IMR-90 (cell line): ENCODE measurements at regions not wholly inside any gene's neighbourhood (a gene's known extent, or its start where the extent isn't known, plus 50 kb on each side); places are given as distances from the start of the nearest gene placed in this dataset.

ENCODE experiments used
- ATAC-seq: fragments of 200-7000 bp; cut with Tn5 transposase; 2 replicates; pipeline ENCODE4 v1.9.1; 2020; ENCODE audit warnings: low read depth, mild to moderate bottlenecking, moderate library complexity
- BruUV-seq: library from RNA; stranded (reverse); fragments of 400-500 nt; replicated peaks from 2 replicates; lab custom pipeline; 2021; lab: Mats Ljungman, UMichigan
- CTCF ChIA-PET: fragments of 300-600 bp; formaldehyde crosslinking; extraction: SDS; loops from one replicate; lab custom pipeline; 2021; ENCODE audit warnings: antibody characterized with exemption; lab: Yijun Ruan, JAX
- POLR2A ChIA-PET: fragments of 300-600 bp; sonication (Branson Sonifier 250); formaldehyde crosslinking; loops from one replicate; lab custom pipeline; 2022; ENCODE audit warnings: antibody characterized with exemption; ENCODE audit not compliant: unreplicated experiment; lab: Charles Lee
- DNase-seq: peaks from one replicate; pipeline ENCODE4 v3.0.0; 2013
- H2AFZ ChIP-seq: replicated peaks from 2 replicates; pipeline ENCODE3; 2013; ENCODE audit warnings: low read length, mild to moderate bottlenecking; ENCODE audit not compliant: poor library complexity
- H2AK5ac ChIP-seq: 2 replicates; pipeline ENCODE4 v1.6.1; 2013; ENCODE audit warnings: low read depth, low read length, inconsistent platforms
- H2AK9ac ChIP-seq: replicated peaks from 2 replicates; pipeline ENCODE3; 2013; ENCODE audit warnings: mild to moderate bottlenecking, low read depth, low read length, moderate library complexity; ENCODE audit not compliant: poor library complexity
- H2BK120ac ChIP-seq: 2 replicates; pipeline ENCODE4 v1.6.1; 2013; ENCODE audit warnings: low read depth, low read length, inconsistent platforms
- H2BK15ac ChIP-seq: 3 replicates; pipeline ENCODE4 v1.6.1; 2013; ENCODE audit warnings: low read depth, low read length, inconsistent platforms
- H2BK20ac ChIP-seq: 2 replicates; pipeline ENCODE4 v1.6.1; 2013; ENCODE audit warnings: low read depth, mild to moderate bottlenecking, inconsistent platforms, low read length, moderate library complexity
- H2BK5ac ChIP-seq: 2 replicates; pipeline ENCODE4 v1.6.1; 2013; ENCODE audit warnings: mild to moderate bottlenecking, low read depth, low read length, inconsistent platforms; ENCODE audit not compliant: poor library complexity, severe bottlenecking
- H3K14ac ChIP-seq: replicated peaks from 2 replicates; pipeline ENCODE4 v1.6.1; 2013; ENCODE audit warnings: low read depth, low read length, inconsistent platforms
- H3K18ac ChIP-seq: 2 replicates; pipeline ENCODE4 v1.6.1; 2013; ENCODE audit warnings: low read depth, low read length, control low read depth
- H3K23ac ChIP-seq: 2 replicates; pipeline ENCODE4 v1.6.1; 2013; ENCODE audit warnings: low read depth, low read length, inconsistent platforms
- H3K27ac ChIP-seq: 2 replicates; pipeline ENCODE4 v1.5.1; 2013; ENCODE audit warnings: mild to moderate bottlenecking, control low read depth, low read length; ENCODE audit not compliant: insufficient read depth
- H3K27me3 ChIP-seq: 2 replicates; pipeline ENCODE4 v1.6.1; 2013; ENCODE audit warnings: low read length; ENCODE audit not compliant: control insufficient read depth, insufficient read depth
- H3K36me3 ChIP-seq: 2 replicates; pipeline ENCODE4 v1.6.1; 2013; ENCODE audit warnings: low read length, mixed read lengths; ENCODE audit not compliant: control insufficient read depth, insufficient read depth
- H3K4ac ChIP-seq: 2 replicates; pipeline ENCODE4 v1.6.1; 2013; ENCODE audit warnings: low read depth, low read length, inconsistent platforms
- H3K4me1 ChIP-seq: 2 replicates; pipeline ENCODE4 v1.6.1; 2013; ENCODE audit warnings: low read length, mixed read lengths; ENCODE audit not compliant: control insufficient read depth, insufficient read depth
- H3K4me2 ChIP-seq: 2 replicates; pipeline ENCODE4 v1.6.1; 2013; ENCODE audit warnings: low read depth, mild to moderate bottlenecking, control low read depth, low read length, moderate library complexity
- H3K4me3 ChIP-seq: 2 replicates; pipeline ENCODE4 v1.5.1; 2013; ENCODE audit warnings: low read depth, mild to moderate bottlenecking, control low read depth, low read length, moderate library complexity; ENCODE audit not compliant: insufficient read depth
- H3K56ac ChIP-seq: 2 replicates; pipeline ENCODE4 v1.6.1; 2013; ENCODE audit warnings: low read length, inconsistent platforms; ENCODE audit not compliant: insufficient read depth; ENCODE audit errors: extremely low read depth
- H3K79me1 ChIP-seq, 2 experiments: 2 replicates each; pipeline ENCODE4 v1.6.1; 2013; ENCODE audit warnings: low read length in 2 of 2, inconsistent platforms in 1 of 2, low read depth in 1 of 2
- H3K9ac ChIP-seq: 2 replicates; pipeline ENCODE4 v1.6.1; 2013; ENCODE audit warnings: low read depth, low read length, control low read depth
- H3K9me1 ChIP-seq: 2 replicates; pipeline ENCODE4 v1.6.1; 2013; ENCODE audit warnings: low read length, inconsistent platforms; ENCODE audit not compliant: insufficient read depth
- H3K9me3 ChIP-seq: 2 replicates; pipeline ENCODE4 v1.6.1; 2013; ENCODE audit warnings: low read length; ENCODE audit not compliant: control insufficient read depth, insufficient read depth
- H4K20me1 ChIP-seq: 2 replicates; pipeline ENCODE4 v1.6.1; 2013; ENCODE audit warnings: low read length, inconsistent platforms; ENCODE audit not compliant: insufficient read depth
- H4K5ac ChIP-seq: 2 replicates; pipeline ENCODE4 v1.6.1; 2013; ENCODE audit warnings: mild to moderate bottlenecking, low read depth, low read length, control low read depth
- H4K8ac ChIP-seq, 2 experiments: 2 replicates each; pipeline ENCODE4 v1.6.1; 2013; ENCODE audit warnings: low read depth in 2 of 2, low read length in 2 of 2, control low read depth in 1 of 2, inconsistent platforms in 1 of 2
- H4K91ac ChIP-seq: 2 replicates; pipeline ENCODE4 v1.6.1; 2013; ENCODE audit warnings: low read depth, low read length, inconsistent platforms; ENCODE audit not compliant: insufficient read depth
- BHLHE40 ChIP-seq: fragments of 150-350 bp; IDR thresholded peaks from 2 replicates; pipeline ENCODE4 v1.6.1; 2016; ENCODE audit warnings: mild to moderate bottlenecking, low read depth, low read length
- CEBPB ChIP-seq: IDR thresholded peaks from 2 replicates; pipeline ENCODE4 v1.6.1; 2012; ENCODE audit warnings: low read depth, low read length, improper control_type of control experiment
- CHD1 ChIP-seq: IDR thresholded peaks from 2 replicates; pipeline ENCODE4 v1.6.1; 2012; ENCODE audit warnings: low read depth, low read length, improper control_type of control experiment
- CTCF ChIP-seq: conservative IDR thresholded peaks from 2 replicates; pipeline ENCODE4 v1.5.1; 2012; ENCODE audit warnings: mild to moderate bottlenecking, low read depth, low read length, improper control_type of control experiment
- ELK1 ChIP-seq: fragments of 150-350 bp; IDR thresholded peaks from 2 replicates; pipeline ENCODE4 v1.6.1; 2016; ENCODE audit warnings: low read depth, mild to moderate bottlenecking, low read length, moderate library complexity, borderline replicate concordance
- FOS ChIP-seq: fragments of 150-350 bp; IDR thresholded peaks from 2 replicates; pipeline ENCODE4 v1.6.1; 2016; ENCODE audit warnings: low read depth, low read length
- MAFK ChIP-seq: IDR thresholded peaks from 2 replicates; pipeline ENCODE4 v1.6.1; 2012; ENCODE audit warnings: low read depth, low read length, improper control_type of control experiment
- MAZ ChIP-seq: IDR thresholded peaks from 2 replicates; pipeline ENCODE4 v1.6.1; 2012; ENCODE audit warnings: low read depth, mild to moderate bottlenecking, low read length, improper control_type of control experiment, moderate library complexity, borderline replicate concordance
- MXI1 ChIP-seq: IDR thresholded peaks from 2 replicates; pipeline ENCODE4 v1.6.1; 2012; ENCODE audit warnings: low read depth, mild to moderate bottlenecking, low read length, moderate library complexity, borderline replicate concordance
- NFE2L2 ChIP-seq: fragments of 150-350 bp; IDR thresholded peaks from 2 replicates; pipeline ENCODE4 v1.6.1; 2016; ENCODE audit warnings: low read depth, mild to moderate bottlenecking, low read length
- POLR2A ChIP-seq: IDR thresholded peaks from 2 replicates; pipeline ENCODE4 v1.6.1; 2012; ENCODE audit warnings: mild to moderate bottlenecking, low read depth, low read length
- RAD21 ChIP-seq: IDR thresholded peaks from 2 replicates; pipeline ENCODE4 v1.6.1; 2012; ENCODE audit warnings: low read length, improper control_type of control experiment
- RCOR1 ChIP-seq: IDR thresholded peaks from 2 replicates; pipeline ENCODE4 v1.6.1; 2012; ENCODE audit warnings: mild to moderate bottlenecking, low read length, improper control_type of control experiment; ENCODE audit not compliant: insufficient replicate concordance
- RFX5 ChIP-seq: IDR thresholded peaks from 2 replicates; pipeline ENCODE4 v1.8.0; 2012; ENCODE audit warnings: low read depth, mild to moderate bottlenecking, low read length, moderate library complexity
- SMC3 ChIP-seq: fragments of 150-350 bp; IDR thresholded peaks from 2 replicates; pipeline ENCODE4 v1.6.1; 2016; ENCODE audit warnings: low read depth, mild to moderate bottlenecking, antibody characterized with exemption, low read length, moderate library complexity
- USF2 ChIP-seq: fragments of 150-350 bp; IDR thresholded peaks from 2 replicates; pipeline ENCODE4 v1.6.1; 2017; ENCODE audit warnings: mild to moderate bottlenecking, antibody characterized with exemption, low read length, low read depth
- WGBS, 2 experiments: methylation state at CpG; one replicate each; pipeline versions ENCODE4 v1.1.5 to v1.1.7; 2013; ENCODE audit warnings: missing lambda C conversion rate in 2 of 2; ENCODE audit not compliant: insufficient read length in 1 of 2; ENCODE audit errors: extremely low coverage in 2 of 2; 5-methylcytosine and 5-hydroxymethylcytosine counted together
- dilution Hi-C: fragments of 300-500 bp; cut with HindIII; formaldehyde crosslinking; loops from one replicate; pipeline ENCODE4 v1.14.3; 2018; ENCODE audit warnings: low sequenced_read_pairs; ENCODE audit not compliant: unreplicated experiment
- in situ Hi-C: fragments of 300-500 bp; cut with MboI; formaldehyde crosslinking; loops from 3 replicates; pipeline ENCODE4 v1.14.3; 2019; ENCODE audit warnings: low sequenced_read_pairs, inconsistent platforms, mixed read lengths
- intact Hi-C: fragments of 100-400 bp; cut with micrococcal nuclease; formaldehyde crosslinking; loops from 2 replicates; pipeline ENCODE4 v1.10.0; 2022

GRCh38 chr4:124092541-124092984 is 620.0 kb downstream of the ANKRD50 start:
- Histone ChIP-seq H2AK9ac (no peak overlapping the region), H3K18ac (no peak overlapping the region), H4K20me1 (no peaks in the 10 kb centered on the region), H3K23ac (no peak overlapping the region), H4K91ac (no peak overlapping the region), H2BK120ac (no peak overlapping the region), H2BK15ac (no peak overlapping the region), H3K36me3 (no peaks in the 10 kb centered on the region), H3K4ac (no peak overlapping the region), H3K27me3 (no peaks in the 10 kb centered on the region), H3K4me2 (no peak overlapping the region), H2BK5ac (no peak overlapping the region), H3K4me3 (no peak overlapping the region), H3K4me1 (no peaks in the 10 kb centered on the region), H3K9me1 (no peaks in the 10 kb centered on the region), H3K56ac (no peak overlapping the region), H3K27ac (no peak overlapping the region), H3K9ac (no peak overlapping the region), H4K5ac (no peak overlapping the region), H3K79me1 (no peaks in the 10 kb centered on the region), H3K14ac (no peak overlapping the region), H3K9me3 (no peaks in the 10 kb centered on the region), H2AK5ac (no peak overlapping the region), H2AFZ (no peak overlapping the region), H2BK20ac (no peak overlapping the region), H4K8ac (no peak overlapping the region)
- dilution Hi-C loops (no loop called here), in situ Hi-C loops (no loop called here), intact Hi-C loops (no loop called here)
- ChIA-PET CTCF (no interaction called here), POLR2A (no interaction called here)
- WGBS, 2 experiments, result no CpG with 5 or more reads among the region's 2 CpGs
- no TSS peak for BruUV-seq
- TF ChIP-seq FOS, result no peak
- no peak for TF ChIP-seq NFE2L2
- TF ChIP-seq POLR2A, result no peak
- no peak for TF ChIP-seq ELK1
- TF ChIP-seq CEBPB, result no peak
- no peak for TF ChIP-seq RCOR1
- no peak for TF ChIP-seq SMC3
- TF ChIP-seq USF2, result no peak
- TF ChIP-seq RFX5, result no peak
- TF ChIP-seq MAFK, result no peak
- TF ChIP-seq RAD21, result no peak
- TF ChIP-seq BHLHE40, result no peak
- TF ChIP-seq CHD1, result no peak
- no peak for TF ChIP-seq CTCF
- no peak for TF ChIP-seq MXI1
- TF ChIP-seq MAZ, result no peak
- no peak for ATAC-seq
- DNase-seq, result no peak
